ENCODE measurements at regions not wholly inside any gene's neighbourhood (a gene's known extent, or its start where the extent isn't known, plus 50 kb on each side); places are given as distances from the start of the nearest gene placed in this dataset.

- dilution Hi-C loops (cut with MboI; ENCODE audit: extremely low pct_ligation_motif_present, low sequenced_read_pairs): no loop called here
- H3K9me1 ChIP-seq (ENCODE audit: control insufficient read depth, extremely low read depth, insufficient read depth, low read length): no peaks in the 10 kb centered on the region
- no peaks in the 10 kb centered on the region for H3K36me3 ChIP-seq (ENCODE audit: control insufficient read depth in 2 of 2, extremely low read depth in 1 of 2, insufficient read depth in 2 of 2, low read length in 2 of 2)
- H3K79me2 ChIP-seq (ENCODE audit: control insufficient read depth, insufficient read depth, low read length): no peaks in the 10 kb centered on the region
- H3K9me3 ChIP-seq (ENCODE audit: control insufficient read depth, low read depth, low read length): no peaks in the 10 kb centered on the region
- H4K20me1 ChIP-seq (ENCODE audit: control insufficient read depth, extremely low read depth, insufficient read depth, low read length): no peaks in the 10 kb centered on the region
- H3K4me1 ChIP-seq (ENCODE audit: control insufficient read depth, extremely low read depth, insufficient read depth, low read length): no peaks in the 10 kb centered on the region
- TF ChIP-seq EZH2 (IDR thresholded peaks at IDR 0.05; ENCODE audit: low read length) (no peak), CTCF (optimal IDR thresholded peaks at IDR 0.05 in 1 of 3, IDR thresholded peaks at IDR 0.05 in 1 of 3, conservative IDR thresholded peaks at IDR 0.05 in 1 of 3; ENCODE audit: extremely low read depth in 1 of 3, insufficient read depth in 2 of 3, low read length in 3 of 3) (peak in 1 of 3 experiments; percentile 1)
- no peak overlapping the region for H2AFZ ChIP-seq (ENCODE audit: control insufficient read depth, low read length)
- H3K4me3 ChIP-seq (ENCODE audit: control insufficient read depth in 2 of 3, extremely low read depth in 1 of 3, insufficient read depth in 2 of 3, low read depth in 1 of 3, low read length in 3 of 3): no peak overlapping the region
- DNase-seq (ENCODE audit: low read depth, low spot score): no peak
- H3K9ac ChIP-seq (ENCODE audit: control insufficient read depth, extremely low read depth, insufficient read depth, low read length): no peak overlapping the region
- H3K4me2 ChIP-seq (ENCODE audit: control insufficient read depth, extremely low read depth, insufficient read depth, low read depth, low read length): no peak overlapping the region
- H3K27me3 ChIP-seq (ENCODE audit: control insufficient read depth, extremely low read depth, insufficient read depth, low read length): no peaks in the 10 kb centered on the region
- no peak for FAIRE-seq
- H3K27ac ChIP-seq (ENCODE audit: control insufficient read depth, insufficient read depth, low read length): no peak overlapping the region
Measured at GRCh38 chr3:157956850-157957249, 149.4 kb downstream of the SHOX2 start.

- no peak overlapping the region for H2AFZ ChIP-seq (ENCODE audit: control insufficient read depth, low read length)
Measured at GRCh38 chr3:157956176-157956575, 150.0 kb downstream of the SHOX2 start.

More at GRCh38 chr3:157956176-157956575, 150.0 kb downstream of the SHOX2 start:
- dilution Hi-C loops (cut with MboI; ENCODE audit: extremely low pct_ligation_motif_present, low sequenced_read_pairs): no loop called here
- no peak for DNase-seq (ENCODE audit: low read depth, low spot score)
- FAIRE-seq: no peak
- no peaks in the 10 kb centered on the region for H3K4me1 ChIP-seq (ENCODE audit: control insufficient read depth, extremely low read depth, insufficient read depth, low read length)
- H3K79me2 ChIP-seq (ENCODE audit: control insufficient read depth, insufficient read depth, low read length): no peaks in the 10 kb centered on the region
- H3K36me3 ChIP-seq (ENCODE audit: control insufficient read depth in 2 of 2, extremely low read depth in 1 of 2, insufficient read depth in 2 of 2, low read length in 2 of 2): no peaks in the 10 kb centered on the region
- H3K4me3 ChIP-seq (ENCODE audit: control insufficient read depth in 2 of 3, extremely low read depth in 1 of 3, insufficient read depth in 2 of 3, low read depth in 1 of 3, low read length in 3 of 3): no peak overlapping the region
- H3K27me3 ChIP-seq (ENCODE audit: control insufficient read depth, extremely low read depth, insufficient read depth, low read length): no peaks in the 10 kb centered on the region
- no peak overlapping the region for H3K4me2 ChIP-seq (ENCODE audit: control insufficient read depth, extremely low read depth, insufficient read depth, low read depth, low read length)
- TF ChIP-seq EZH2 (IDR thresholded peaks at IDR 0.05; ENCODE audit: low read length) (no peak), CTCF (optimal IDR thresholded peaks at IDR 0.05 in 1 of 3, IDR thresholded peaks at IDR 0.05 in 1 of 3, conservative IDR thresholded peaks at IDR 0.05 in 1 of 3; ENCODE audit: extremely low read depth in 1 of 3, insufficient read depth in 2 of 3, low read length in 3 of 3) (no peak)
- H3K9ac ChIP-seq (ENCODE audit: control insufficient read depth, extremely low read depth, insufficient read depth, low read length): no peak overlapping the region
- no peaks in the 10 kb centered on the region for H4K20me1 ChIP-seq (ENCODE audit: control insufficient read depth, extremely low read depth, insufficient read depth, low read length)
- H3K9me1 ChIP-seq (ENCODE audit: control insufficient read depth, extremely low read depth, insufficient read depth, low read length): no peaks in the 10 kb centered on the region
- no peaks in the 10 kb centered on the region for H3K9me3 ChIP-seq (ENCODE audit: control insufficient read depth, low read depth, low read length)
- H3K27ac ChIP-seq (ENCODE audit: control insufficient read depth, insufficient read depth, low read length): no peak overlapping the region
